HG02678 (cell line): ENCODE measurements at regions not wholly inside any gene's neighbourhood (a gene's known extent, or its start where the extent isn't known, plus 50 kb on each side); places are given as distances from the start of the nearest gene placed in this dataset.

Experiments used
- ATAC-seq: cut with Tn5 transposase; IDR thresholded peaks from one replicate; pipeline ENCODE4 v1.9.1; 2021; ENCODE audit warnings: mild to moderate bottlenecking, moderate library complexity; ENCODE audit not compliant: unreplicated experiment

- ATAC-seq, result no peak
Observed at GRCh38 chr21:16594191-16594590, 864.4 kb downstream of the USP25 start.

- no peak for ATAC-seq
Observed at GRCh38 chr21:16596369-16596768, 866.6 kb downstream of the USP25 start.

GRCh38 chr21:16597753-16598152 lies 868.0 kb downstream of the USP25 start:
- no peak for ATAC-seq

GRCh38 chr21:16605597-16605996 lies 875.8 kb downstream of the USP25 start:
- no peak for ATAC-seq

GRCh38 chr21:16606271-16606670 lies 876.5 kb downstream of the USP25 start:
- no peak for ATAC-seq

- no peak for ATAC-seq
Observed at GRCh38 chr21:16608209-16608830, 878.5 kb downstream of the USP25 start.

GRCh38 chr21:16619281-16619680 lies 889.5 kb downstream of the USP25 start:
- ATAC-seq, result no peak

GRCh38 chr21:16620786-16621320 lies 891.1 kb downstream of the USP25 start:
- no peak for ATAC-seq

GRCh38 chr21:16624479-16625118 lies 888.2 kb upstream of the CXADR start:
- no peak for ATAC-seq

GRCh38 chr21:16625491-16625890 lies 887.4 kb upstream of the CXADR start:
- no peak for ATAC-seq

- ATAC-seq, result no peak
Observed at GRCh38 chr21:16633831-16634459, 878.9 kb upstream of the CXADR start.

- no peak for ATAC-seq
Observed at GRCh38 chr21:16634515-16634914, 878.3 kb upstream of the CXADR start.

GRCh38 chr21:16640297-16641027 lies 872.4 kb upstream of the CXADR start:
- ATAC-seq, result no peak

- ATAC-seq, result no peak
Observed at GRCh38 chr21:16642353-16642752, 870.5 kb upstream of the CXADR start.

- ATAC-seq, result no peak
Observed at GRCh38 chr21:16644685-16645084, 868.2 kb upstream of the CXADR start.

GRCh38 chr21:16650714-16651366 lies 862.0 kb upstream of the CXADR start:
- no peak for ATAC-seq

- ATAC-seq, result no peak
Observed at GRCh38 chr21:16651956-16652355, 860.9 kb upstream of the CXADR start.

- no peak for ATAC-seq
Observed at GRCh38 chr21:16663436-16663835, 849.4 kb upstream of the CXADR start.

GRCh38 chr21:16667395-16667794 lies 845.4 kb upstream of the CXADR start:
- no peak for ATAC-seq

GRCh38 chr21:16674949-16675348 lies 837.9 kb upstream of the CXADR start:
- ATAC-seq, result no peak

GRCh38 chr21:16676391-16676790 lies 836.5 kb upstream of the CXADR start:
- ATAC-seq, result no peak
